GM18951 (cell line): ENCODE measurements at regions not wholly inside any gene's neighbourhood (a gene's known extent, or its start where the extent isn't known, plus 50 kb on each side); places are given as distances from the start of the nearest gene placed in this dataset.

Experiments
- POLR2A ChIP-seq: IDR thresholded peaks from 4 replicates; pipeline ENCODE4 v1.6.1; 2011; ENCODE audit warnings: mild to moderate bottlenecking; ENCODE audit not compliant: insufficient read length, insufficient read depth; ENCODE audit errors: extremely low read depth
- in situ Hi-C: fragments of 300-500 bp; cut with MboI; formaldehyde crosslinking; loops from one replicate; pipeline ENCODE4 v1.12.0; 2022; ENCODE audit warnings: low sequenced_read_pairs, mixed read lengths, inconsistent platforms; ENCODE audit not compliant: unreplicated experiment

GRCh38 chr6:44727651-44728630, 340.4 kb downstream of the CDC5L start:
- no peak for TF ChIP-seq POLR2A
- in situ Hi-C loops = no loop called here

DNA sequence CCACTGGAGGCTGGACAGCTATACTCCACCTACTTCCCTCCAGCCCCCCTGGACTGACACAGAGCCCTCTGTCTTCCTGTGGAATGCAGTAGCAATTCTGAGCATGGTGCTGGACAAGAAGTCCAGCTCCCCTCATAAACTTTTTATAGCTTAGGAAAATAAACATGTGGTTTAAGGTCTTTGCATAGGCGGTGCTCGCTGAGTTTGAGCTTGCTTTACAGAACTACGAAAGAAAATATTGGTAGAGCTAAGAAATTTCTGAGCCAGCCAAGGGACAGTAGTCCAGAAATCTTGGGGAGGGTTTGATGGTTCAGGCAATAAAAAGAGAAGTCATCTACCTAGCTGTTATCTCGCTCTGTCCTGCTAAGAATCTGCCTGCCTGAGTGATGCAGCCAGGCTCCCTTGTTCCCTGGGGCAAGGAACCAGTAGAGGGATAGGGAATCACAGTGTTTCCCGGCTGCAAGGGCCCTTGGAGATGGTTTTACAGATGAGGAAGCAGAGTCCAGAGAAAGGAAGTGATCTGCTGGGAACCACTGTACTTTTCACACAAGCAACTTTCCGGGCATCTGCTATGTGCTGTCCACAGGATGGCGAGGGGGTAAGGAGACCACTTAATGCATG, 343.4 kb downstream of the CDC5L start:
- in situ Hi-C loops = no loop called here
- TF ChIP-seq POLR2A = no peak

- no peak for TF ChIP-seq POLR2A
- in situ Hi-C loops = no loop called here
These were observed 344.1 kb downstream of the CDC5L start for GRCh38 chr6:44731485-44732095.

GRCh38 chr6:44732243-44732642, 344.7 kb downstream of the CDC5L start:
- in situ Hi-C loops = no loop called here
- TF ChIP-seq POLR2A = no peak

GRCh38 chr6:44733126-44733525, 345.6 kb downstream of the CDC5L start:
- TF ChIP-seq POLR2A = no peak

GRCh38 chr6:44733868-44734267, 346.4 kb downstream of the CDC5L start:
- in situ Hi-C loops = no loop called here
- TF ChIP-seq POLR2A = no peak

More at GRCh38 chr6:44733126-44733525, 345.6 kb downstream of the CDC5L start:
- in situ Hi-C loops = no loop called here

- in situ Hi-C loops = no loop called here
- TF ChIP-seq POLR2A = no peak
These were observed 347.6 kb downstream of the CDC5L start for GRCh38 chr6:44734886-44735629.

- in situ Hi-C loops = no loop called here
- no peak for TF ChIP-seq POLR2A
These were observed 348.1 kb downstream of the CDC5L start for GRCh38 chr6:44735630-44735963.

DNA sequence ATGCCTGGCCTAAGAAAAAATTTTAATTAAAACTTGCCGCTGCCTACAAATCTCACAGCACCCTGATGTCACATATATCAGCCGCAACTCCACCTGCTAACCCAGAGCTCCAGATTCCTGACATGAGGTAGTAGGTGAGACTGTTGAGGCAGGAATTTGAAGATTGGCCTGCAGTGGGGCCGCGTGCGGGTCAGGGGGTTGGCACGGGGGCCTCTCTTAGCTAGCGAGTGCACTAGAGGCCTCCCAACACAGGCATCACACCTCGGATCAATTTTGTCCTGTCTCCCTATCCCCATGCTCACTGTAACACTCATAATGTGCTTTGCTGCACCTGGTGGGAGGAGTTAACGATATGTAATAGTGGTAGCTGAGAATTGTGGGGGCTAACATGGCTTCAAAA, 349.8 kb downstream of the CDC5L start:
- in situ Hi-C loops = no loop called here
- no peak for TF ChIP-seq POLR2A

DNA sequence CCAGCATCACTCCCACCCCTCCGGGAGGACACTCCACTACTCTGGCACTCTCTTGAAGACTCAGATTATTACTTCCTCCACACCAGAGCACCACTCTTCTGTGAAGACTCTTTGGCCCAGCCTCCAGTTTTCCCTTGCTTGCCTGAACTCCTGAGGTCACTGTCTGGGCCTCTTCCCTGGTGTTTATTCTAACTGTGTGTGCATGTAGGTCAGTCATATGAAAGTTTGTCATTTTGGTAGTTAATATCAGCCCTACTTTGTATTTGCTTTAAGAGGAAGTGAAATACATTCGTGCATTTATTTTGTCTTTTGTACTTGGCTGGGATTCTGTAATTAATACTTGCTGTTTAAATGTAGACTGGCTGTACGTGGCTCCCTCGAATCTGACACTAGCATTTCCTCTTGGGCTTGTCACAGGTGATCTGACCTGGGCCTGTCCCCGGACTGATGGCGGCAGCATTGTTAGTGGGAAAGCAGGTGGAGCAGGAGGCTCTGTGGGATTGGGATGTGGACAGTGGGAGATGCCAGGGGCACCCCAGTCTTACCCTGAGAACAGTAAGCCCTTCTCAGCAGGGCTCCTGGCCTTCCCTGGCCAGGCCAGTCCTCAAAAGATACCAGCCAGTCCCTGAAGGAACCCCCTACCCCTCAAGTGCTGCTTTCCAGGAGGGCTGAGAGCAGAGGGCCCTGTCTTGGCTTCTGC, 350.5 kb downstream of the CDC5L start:
- TF ChIP-seq POLR2A = no peak
- in situ Hi-C loops = no loop called here

DNA sequence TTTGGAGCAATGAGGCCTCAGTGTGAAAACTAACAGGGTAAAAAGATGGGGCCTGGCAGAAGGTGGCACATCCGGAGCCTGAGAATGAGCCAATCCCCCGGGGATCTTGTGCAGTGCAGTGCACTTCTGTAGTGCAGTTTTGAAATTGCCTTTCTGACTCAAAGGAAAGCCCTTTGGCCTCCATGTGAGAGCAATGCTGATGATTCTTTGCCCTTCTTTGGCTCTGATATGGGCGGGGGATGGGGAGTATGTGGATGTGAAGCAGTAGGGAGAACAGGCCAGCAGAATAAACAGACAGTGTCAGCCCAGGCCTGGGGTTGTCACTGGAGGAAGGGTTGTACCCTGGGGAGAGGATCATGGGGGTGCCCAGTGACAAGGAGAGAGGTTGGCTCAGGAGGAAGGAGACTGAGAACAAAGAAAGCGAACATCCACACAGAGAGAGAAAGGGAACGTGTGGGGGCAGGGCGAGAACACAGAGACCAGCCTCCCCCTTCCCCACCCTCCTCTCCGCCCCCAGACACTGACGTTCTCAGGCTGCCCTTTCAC, 351.2 kb downstream of the CDC5L start:
- in situ Hi-C loops = no loop called here
- TF ChIP-seq POLR2A = no peak

GRCh38 chr6:44739181-44739580, 351.7 kb downstream of the CDC5L start:
- in situ Hi-C loops = no loop called here
- TF ChIP-seq POLR2A = no peak

GRCh38 chr6:44740566-44741120, 353.1 kb downstream of the CDC5L start:
- in situ Hi-C loops = no loop called here
- TF ChIP-seq POLR2A = no peak
